ENCODE measurements at regions not wholly inside any gene's neighbourhood (a gene's known extent, or its start where the extent isn't known, plus 50 kb on each side); places are given as distances from the start of the nearest gene placed in this dataset.

DNA sequence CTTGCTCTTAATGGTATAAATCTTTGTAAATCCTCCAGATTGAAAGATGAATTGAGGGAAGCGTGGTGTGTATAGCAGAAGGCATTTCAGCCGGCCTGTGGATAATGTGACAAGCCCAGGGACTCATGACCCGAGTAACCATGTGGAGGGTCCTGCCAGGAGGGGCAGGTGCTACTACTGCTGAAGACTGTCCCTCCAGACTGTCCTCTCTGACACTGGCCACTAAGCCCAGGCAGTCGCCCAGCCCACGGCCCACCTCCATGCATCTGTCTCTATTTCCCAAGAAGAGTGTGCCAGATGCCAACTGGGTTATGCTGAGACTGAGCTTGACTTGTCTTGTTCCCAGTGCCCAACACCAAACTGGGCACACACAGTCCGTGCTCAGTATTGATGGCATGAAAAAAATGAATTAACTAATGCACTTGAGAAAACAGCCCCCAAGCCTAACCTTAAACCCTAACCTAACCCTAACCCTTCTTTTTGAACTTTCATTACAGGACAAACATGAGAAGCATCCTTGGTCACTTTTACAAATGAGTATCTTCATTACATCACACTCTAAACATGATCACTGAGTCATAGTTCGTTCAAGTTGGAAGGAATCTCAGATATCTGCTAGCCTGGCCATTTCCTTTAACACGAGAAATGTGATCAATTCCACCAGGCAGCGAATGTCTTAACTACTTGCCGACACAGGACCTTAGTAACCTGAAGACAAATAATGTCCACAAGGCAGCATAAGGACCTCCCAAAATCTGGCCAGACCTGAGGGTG lies 182.2 kb upstream of the RREB1 start:
- Mint-ChIP-seq H3K9me3 (no peaks in the 10 kb centered on the region), H3K4me1 (no peaks in the 10 kb centered on the region), H3K4me3 (no peak overlapping the region), H3K36me3 (no peaks in the 10 kb centered on the region), H3K27ac (no peak overlapping the region), H3K27me3 (ENCODE audit: low read depth in 3 of 3) (peaks cover 0 to 8% (median 3%) of the 10 kb centered on the region in 3 donors)
- DNase-seq, result no peak

GRCh38 chr6:6926856-6927255 lies 180.9 kb upstream of the RREB1 start:
- no peak overlapping the region for H3K27ac Mint-ChIP-seq
- no peak overlapping the region for H3K4me3 Mint-ChIP-seq
- peaks cover 0 to 11% (median 3%) of the 10 kb centered on the region in 3 donors for H3K27me3 Mint-ChIP-seq (ENCODE audit: low read depth in 3 of 3)

GRCh38 chr6:6927521-6928361 lies 180.0 kb upstream of the RREB1 start:
- Mint-ChIP-seq H3K27ac (no peak overlapping the region), H3K4me1 (no peaks in the 10 kb centered on the region), H3K9me3 (no peaks in the 10 kb centered on the region), H3K36me3 (no peaks in the 10 kb centered on the region), H3K27me3 (ENCODE audit: low read depth in 3 of 3) (peaks cover 0 to 11% (median 5%) of the 10 kb centered on the region in 3 donors), H3K4me3 (peak overlapping the region in 2 of 5 donors; percentile 8 to 23)
- DNase-seq, result no peak

More at GRCh38 chr6:6926856-6927255, 180.9 kb upstream of the RREB1 start:
- no peaks in the 10 kb centered on the region for H3K36me3 Mint-ChIP-seq
- DNase-seq, result no peak
- no peaks in the 10 kb centered on the region for H3K4me1 Mint-ChIP-seq
- no peaks in the 10 kb centered on the region for H3K9me3 Mint-ChIP-seq

GRCh38 chr6:6930223-6930880 lies 177.4 kb upstream of the RREB1 start:
- no peaks in the 10 kb centered on the region for H3K36me3 Mint-ChIP-seq
- H3K4me3 Mint-ChIP-seq, result no peak overlapping the region
- H3K9me3 Mint-ChIP-seq, result no peaks in the 10 kb centered on the region
- peaks cover 0 to 11% (median 5%) of the 10 kb centered on the region in 3 donors for H3K27me3 Mint-ChIP-seq (ENCODE audit: low read depth in 3 of 3)
- H3K4me1 Mint-ChIP-seq, result no peaks in the 10 kb centered on the region
- no peak overlapping the region for H3K27ac Mint-ChIP-seq
- DNase-seq, result no peak

- peaks cover 0 to 7% (median 7%) of the 10 kb centered on the region in 3 donors for H3K27me3 Mint-ChIP-seq (ENCODE audit: low read depth in 3 of 3)
- no peaks in the 10 kb centered on the region for H3K36me3 Mint-ChIP-seq
- H3K4me1 Mint-ChIP-seq, result no peaks in the 10 kb centered on the region
- no peak overlapping the region for H3K4me3 Mint-ChIP-seq
- peaks cover 0 to 2% (median 0%) of the 10 kb centered on the region in 6 donors for H3K9me3 Mint-ChIP-seq
- H3K27ac Mint-ChIP-seq, result no peak overlapping the region
- DNase-seq, result no peak
Observed at GRCh38 chr6:6931071-6932025, 176.4 kb upstream of the RREB1 start.

DNA sequence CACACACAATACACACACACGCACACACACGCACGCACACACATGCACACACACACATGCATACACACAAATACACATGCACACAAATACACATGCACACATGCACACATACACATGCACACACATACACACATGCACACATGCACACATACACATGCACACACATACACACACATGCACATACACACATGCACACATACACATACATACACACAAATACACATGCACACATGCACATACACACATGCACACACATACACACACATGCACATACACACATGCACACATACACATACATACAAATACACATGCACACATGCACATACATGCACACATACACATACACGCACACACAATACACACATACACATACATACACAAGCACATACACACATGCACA lies 175.4 kb upstream of the RREB1 start:
- Mint-ChIP-seq H3K4me1 (no peaks in the 10 kb centered on the region), H3K9me3 (peaks cover 0 to 2% (median 0%) of the 10 kb centered on the region in 6 donors), H3K36me3 (no peaks in the 10 kb centered on the region), H3K27me3 (ENCODE audit: low read depth in 3 of 3) (peaks cover 0 to 7% (median 6%) of the 10 kb centered on the region in 3 donors), H3K4me3 (no peak overlapping the region), H3K27ac (no peak overlapping the region)
- no peak for DNase-seq

- Mint-ChIP-seq H3K27ac (no peak overlapping the region), H3K27me3 (ENCODE audit: low read depth in 3 of 3) (peaks cover 0 to 5% (median 4%) of the 10 kb centered on the region in 3 donors), H3K4me3 (no peak overlapping the region), H3K4me1 (no peaks in the 10 kb centered on the region), H3K36me3 (no peaks in the 10 kb centered on the region), H3K9me3 (peaks cover 0 to 2% (median 0%) of the 10 kb centered on the region in 6 donors)
- DNase-seq, result no peak
Observed at GRCh38 chr6:6932968-6933367, 174.8 kb upstream of the RREB1 start.

DNA sequence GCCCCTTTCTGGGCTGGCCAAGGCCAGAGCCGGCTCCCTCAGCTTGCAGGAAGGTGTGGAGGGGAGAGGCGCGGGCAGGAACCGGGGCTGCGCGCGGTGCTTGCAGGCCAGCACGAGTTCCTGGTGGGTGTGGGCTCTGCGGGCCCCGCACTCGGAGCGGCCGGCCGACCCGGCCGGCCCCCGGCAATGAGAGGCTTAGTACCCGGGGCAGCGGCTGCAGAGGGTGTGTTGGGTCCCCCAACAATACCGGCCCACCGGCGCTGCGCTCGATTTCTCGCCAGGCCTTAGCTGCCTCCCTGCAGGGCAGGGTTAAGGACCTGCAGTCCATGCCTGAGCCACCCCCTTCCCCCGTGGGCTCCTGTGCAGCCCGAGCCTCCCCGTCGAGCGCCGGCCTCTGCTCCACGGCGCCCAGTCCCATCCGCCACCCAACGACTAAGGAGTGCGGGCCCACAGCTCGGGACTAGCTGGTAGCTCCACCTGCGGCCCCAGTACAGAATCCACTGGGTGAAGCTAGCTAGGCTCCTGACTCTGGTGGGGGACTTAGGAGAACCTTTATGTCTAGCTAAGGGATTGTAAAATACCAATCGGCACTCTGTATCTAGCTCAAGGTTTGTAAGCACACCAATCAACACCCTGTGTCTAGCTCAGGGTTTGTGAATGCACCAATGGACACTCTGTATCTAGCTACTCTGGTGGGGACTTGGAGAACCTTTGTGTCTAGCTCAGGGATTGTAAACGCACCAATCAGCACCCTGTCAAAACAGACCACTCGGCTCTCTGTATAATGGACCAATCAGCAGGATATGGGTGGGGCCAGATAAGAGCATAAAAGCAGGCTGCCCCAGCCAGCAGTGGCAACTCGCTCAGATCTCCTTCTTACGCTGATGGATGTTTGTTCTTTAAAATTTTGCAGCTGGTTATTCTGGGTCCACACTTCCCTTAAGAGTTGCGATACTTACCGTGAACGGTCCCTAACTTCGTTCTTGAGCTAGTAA lies 167.4 kb upstream of the RREB1 start:
- Mint-ChIP-seq H3K4me3 (no peak overlapping the region), H3K9me3 (peaks cover 0 to 2% (median 0%) of the 10 kb centered on the region in 6 donors), H3K27ac (no peak overlapping the region), H3K36me3 (no peaks in the 10 kb centered on the region), H3K4me1 (peaks cover 6 to 13% of the 10 kb centered on the region in 2 donors), H3K27me3 (ENCODE audit: low read depth in 3 of 3) (peaks cover 0 to 3% (median 2%) of the 10 kb centered on the region in 3 donors)
- DNase-seq, result no peak

DNA sequence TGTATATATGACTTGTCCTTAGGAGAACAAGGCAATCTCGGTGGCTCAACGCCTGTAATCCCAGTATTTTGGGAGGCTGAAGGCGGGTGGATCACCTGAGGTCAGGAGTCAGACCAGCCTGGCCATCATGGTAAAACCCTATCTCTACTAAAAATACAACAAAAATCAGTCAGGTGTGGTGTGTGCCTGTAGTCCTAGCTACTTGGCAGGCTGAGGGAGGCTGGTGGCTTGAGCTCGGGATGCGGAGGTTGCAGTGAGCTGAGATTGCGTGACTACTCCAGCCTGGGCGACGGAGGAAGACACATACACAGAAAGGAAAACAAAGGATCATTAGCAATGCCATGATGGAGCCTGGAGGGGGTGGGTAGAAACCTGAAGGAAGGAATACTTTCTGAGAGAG lies 166.6 kb upstream of the RREB1 start:
- H3K4me1 Mint-ChIP-seq, result peaks cover 6 to 13% of the 10 kb centered on the region in 2 donors
- peaks cover 0 to 3% (median 2%) of the 10 kb centered on the region in 3 donors for H3K27me3 Mint-ChIP-seq (ENCODE audit: low read depth in 3 of 3)
- no peak for DNase-seq
- no peak overlapping the region for H3K27ac Mint-ChIP-seq
- no peak overlapping the region for H3K4me3 Mint-ChIP-seq
- no peaks in the 10 kb centered on the region for H3K36me3 Mint-ChIP-seq
- H3K9me3 Mint-ChIP-seq, result no peaks in the 10 kb centered on the region

DNA sequence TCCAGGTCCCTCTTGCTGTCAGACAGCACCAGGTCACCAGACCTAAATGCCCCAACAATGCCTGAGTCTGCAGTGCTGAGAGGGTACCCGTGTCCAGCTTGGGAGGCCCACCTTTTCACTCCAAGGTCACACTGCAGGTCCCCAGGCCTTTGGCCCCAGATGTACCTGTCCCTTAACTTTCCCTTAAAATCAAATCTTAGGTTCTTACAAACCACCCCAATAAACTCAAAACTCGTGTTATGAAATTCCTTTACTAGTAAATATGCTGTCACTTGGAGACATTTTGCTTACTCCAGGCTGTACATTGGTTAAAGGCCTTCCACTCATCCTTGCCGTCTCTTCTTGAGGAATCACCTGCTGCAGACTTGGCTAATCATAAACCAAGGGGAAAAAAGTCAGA lies 165.7 kb upstream of the RREB1 start:
- H3K4me1 Mint-ChIP-seq, result peaks cover 6 to 13% of the 10 kb centered on the region in 2 donors
- no peaks in the 10 kb centered on the region for H3K9me3 Mint-ChIP-seq
- no peak for DNase-seq
- H3K27ac Mint-ChIP-seq, result no peak overlapping the region
- no peak overlapping the region for H3K4me3 Mint-ChIP-seq
- peaks cover 0 to 3% (median 2%) of the 10 kb centered on the region in 3 donors for H3K27me3 Mint-ChIP-seq (ENCODE audit: low read depth in 3 of 3)
- H3K36me3 Mint-ChIP-seq, result no peaks in the 10 kb centered on the region

DNA sequence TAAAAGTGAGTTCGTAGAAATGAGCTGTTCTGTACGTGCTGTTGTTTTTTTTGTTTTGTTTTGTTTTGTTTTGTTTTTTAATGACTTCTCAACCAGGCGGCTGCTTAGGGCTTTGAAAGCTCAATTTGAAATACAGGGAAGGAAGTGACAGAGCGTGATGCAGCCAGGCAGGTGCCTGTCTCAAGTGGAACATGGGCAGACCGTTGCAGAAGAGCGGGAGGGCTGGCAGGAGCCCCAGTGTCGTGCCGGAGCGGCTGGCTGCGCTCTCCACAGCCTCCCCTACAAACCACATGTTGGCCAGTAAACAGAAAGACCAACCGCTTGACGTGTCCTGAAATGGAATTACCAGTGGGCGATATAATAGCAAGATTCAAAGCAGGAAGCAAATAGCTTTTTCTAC lies 164.9 kb upstream of the RREB1 start:
- H3K4me1 Mint-ChIP-seq, result peaks cover 6 to 13% of the 10 kb centered on the region in 2 donors
- peaks cover 0 to 3% (median 2%) of the 10 kb centered on the region in 3 donors for H3K27me3 Mint-ChIP-seq (ENCODE audit: low read depth in 3 of 3)
- peak overlapping the region in 1 of 5 donors; percentile 17 for H3K4me3 Mint-ChIP-seq
- no peak overlapping the region for H3K27ac Mint-ChIP-seq
- H3K9me3 Mint-ChIP-seq, result no peaks in the 10 kb centered on the region
- peak in 2 of 3 donors; percentile 1 to 6 for DNase-seq
- H3K36me3 Mint-ChIP-seq, result no peaks in the 10 kb centered on the region

GRCh38 chr6:6943421-6943820 lies 164.3 kb upstream of the RREB1 start:
- Mint-ChIP-seq H3K27me3 (ENCODE audit: low read depth in 3 of 3) (peaks cover 0 to 3% (median 2%) of the 10 kb centered on the region in 3 donors), H3K9me3 (peaks cover 0 to 2% (median 0%) of the 10 kb centered on the region in 6 donors), H3K36me3 (no peaks in the 10 kb centered on the region), H3K4me1 (peaks cover 6 to 13% of the 10 kb centered on the region in 2 donors), H3K4me3 (no peak overlapping the region), H3K27ac (no peak overlapping the region)
- no peak for DNase-seq

Measured in immature natural killer cell (primary cell).